Trophoblast cell (in vitro differentiated cells and primary cell): ENCODE measurements at regions not wholly inside any gene's neighbourhood (a gene's known extent, or its start where the extent isn't known, plus 50 kb on each side); places are given as distances from the start of the nearest gene placed in this dataset.

Source experiments
- DNase-seq, 2 donors: peaks; one replicate each; pipeline ENCODE4 v3.0.0-alpha.2; 2016
- H2AFZ ChIP-seq: 2 replicates; pipeline ENCODE4 v1.6.1; 2013; ENCODE audit warnings: low read length, moderate library complexity, mild to moderate bottlenecking; ENCODE audit not compliant: insufficient read depth, poor library complexity
- H2AK5ac ChIP-seq: 2 replicates; pipeline ENCODE4 v1.6.1; 2013; ENCODE audit warnings: mild to moderate bottlenecking, low read length
- H2BK120ac ChIP-seq: 2 replicates; pipeline ENCODE4 v1.6.1; 2013; ENCODE audit warnings: low read length, mild to moderate bottlenecking, moderate library complexity; ENCODE audit not compliant: insufficient read depth, poor library complexity
- H2BK12ac ChIP-seq: 2 replicates; pipeline ENCODE4 v1.6.1; 2013; ENCODE audit warnings: mild to moderate bottlenecking, low read length, moderate library complexity
- H2BK5ac ChIP-seq: 2 replicates; pipeline ENCODE4 v1.6.1; 2013; ENCODE audit warnings: low read length, low read depth, moderate library complexity, mild to moderate bottlenecking; ENCODE audit not compliant: poor library complexity
- H3K14ac ChIP-seq: 2 replicates; pipeline ENCODE4 v1.6.1; 2013; ENCODE audit warnings: mild to moderate bottlenecking, low read length
- H3K18ac ChIP-seq: 2 replicates; pipeline ENCODE4 v1.6.1; 2013; ENCODE audit warnings: mild to moderate bottlenecking, low read length
- H3K23ac ChIP-seq: 2 replicates; pipeline ENCODE4 v1.6.1; 2013; ENCODE audit warnings: low read length
- H3K27ac ChIP-seq: 2 replicates; pipeline ENCODE4 v1.5.1; 2013; ENCODE audit warnings: low read depth, mild to moderate bottlenecking, inconsistent platforms, low read length, moderate library complexity
- H3K27me3 ChIP-seq: 2 replicates; pipeline ENCODE4 v1.6.1; 2013; ENCODE audit warnings: inconsistent platforms, mild to moderate bottlenecking, low read length, moderate library complexity; ENCODE audit not compliant: insufficient read depth
- H3K36me3 ChIP-seq, 2 experiments: 1 replicate in 1 of 2; 2 replicates in 1 of 2; pipeline ENCODE4 v1.6.1; 2013; ENCODE audit warnings: low read length in 2 of 2, mild to moderate bottlenecking in 2 of 2, moderate library complexity in 1 of 2; ENCODE audit not compliant: insufficient read depth in 2 of 2, control insufficient read depth in 1 of 2
- H3K4ac ChIP-seq: 2 replicates; pipeline ENCODE4 v1.6.1; 2013; ENCODE audit warnings: low read depth, mild to moderate bottlenecking, low read length, moderate library complexity
- H3K4me1 ChIP-seq, 2 experiments: 1 replicate in 1 of 2; 2 replicates in 1 of 2; pipeline ENCODE4 v1.6.1; 2013; ENCODE audit warnings: low read length in 2 of 2, mild to moderate bottlenecking in 2 of 2, moderate library complexity in 1 of 2; ENCODE audit not compliant: insufficient read depth in 2 of 2, control insufficient read depth in 1 of 2
- H3K4me2 ChIP-seq: 2 replicates; pipeline ENCODE4 v1.6.1; 2013; ENCODE audit warnings: inconsistent platforms, mild to moderate bottlenecking, low read length, moderate library complexity
- H3K4me3 ChIP-seq: 2 replicates; pipeline ENCODE4 v1.5.1; 2013; ENCODE audit warnings: mild to moderate bottlenecking, low read depth, low read length, inconsistent platforms
- H3K79me1 ChIP-seq: one replicate; pipeline ENCODE4 v1.6.1; 2013; ENCODE audit warnings: low read length
- H3K79me2 ChIP-seq: 2 replicates; pipeline ENCODE4 v1.6.1; 2013; ENCODE audit warnings: low read length, mild to moderate bottlenecking; ENCODE audit not compliant: control insufficient read depth, insufficient read depth, poor library complexity
- H3K9ac ChIP-seq: 2 replicates; pipeline ENCODE4 v1.6.1; 2013; ENCODE audit warnings: mild to moderate bottlenecking, low read length
- H3K9me3 ChIP-seq: 2 replicates; pipeline ENCODE4 v1.6.1; 2013; ENCODE audit warnings: low read depth, mild to moderate bottlenecking, control low read depth, inconsistent platforms, low read length; ENCODE audit not compliant: insufficient read depth
- H4K12ac ChIP-seq: 2 replicates; pipeline ENCODE4 v1.6.1; 2013; ENCODE audit warnings: low read depth, mild to moderate bottlenecking, low read length, moderate library complexity
- H4K8ac ChIP-seq: 2 replicates; pipeline ENCODE4 v1.6.1; 2013; ENCODE audit warnings: low read depth, mild to moderate bottlenecking, low read length, moderate library complexity
- H4K91ac ChIP-seq: one replicate; pipeline ENCODE4 v1.6.1; 2013; ENCODE audit warnings: low read depth, mild to moderate bottlenecking, low read length, moderate library complexity
- WGBS: extraction: QIAGEN DNeasy Blood & Tissue Kit; methylation state at CpG from one replicate; pipeline ENCODE4 v1.1.7; 2013; ENCODE audit warnings: missing lambda C conversion rate; ENCODE audit not compliant: insufficient read length, insufficient coverage; ENCODE audit errors: extremely low coverage; 5-methylcytosine and 5-hydroxymethylcytosine counted together

DNA sequence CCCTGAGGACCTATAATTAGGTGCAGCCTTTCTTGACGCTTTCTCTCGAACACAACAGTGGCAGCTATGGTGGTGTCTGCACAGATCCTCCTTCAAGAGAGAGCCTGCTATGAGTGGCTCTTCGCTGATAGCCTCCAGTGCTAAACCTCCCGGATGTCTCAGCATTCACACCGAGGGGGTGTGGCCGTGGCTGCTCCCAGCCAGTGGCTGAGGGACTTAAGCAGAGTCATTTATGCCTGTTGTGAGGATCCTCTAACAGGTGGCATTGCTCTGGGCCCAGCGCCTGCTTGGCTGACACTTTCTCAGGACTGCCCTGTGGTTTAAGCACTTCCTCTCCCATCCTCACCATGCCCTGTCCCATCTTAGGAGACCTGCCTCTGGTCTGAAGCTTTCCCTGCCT lies 592.0 kb upstream of the LRRTM1 start:
- Histone ChIP-seq H3K27ac (no peak overlapping the region), H4K12ac (no peak overlapping the region), H3K4me3 (no peak overlapping the region), H3K23ac (no peak overlapping the region), H3K79me1 (no peaks in the 10 kb centered on the region), H3K14ac (no peak overlapping the region), H4K8ac (no peak overlapping the region), H2BK120ac (no peak overlapping the region), H3K4me1 (no peaks in the 10 kb centered on the region), H4K91ac (no peak overlapping the region), H2AK5ac (no peak overlapping the region), H2AFZ (no peak overlapping the region), H3K18ac (no peak overlapping the region), H3K36me3 (no peaks in the 10 kb centered on the region), H3K27me3 (no peaks in the 10 kb centered on the region), H3K4ac (no peak overlapping the region), H3K9me3 (no peaks in the 10 kb centered on the region), H3K9ac (no peak overlapping the region), H2BK5ac (no peak overlapping the region), H2BK12ac (no peak overlapping the region), H3K79me2 (no peaks in the 10 kb centered on the region), H3K4me2 (no peak overlapping the region)
- DNase-seq, result no peak
- no CpG with 5 or more reads among the region's 7 CpGs for WGBS

DNA sequence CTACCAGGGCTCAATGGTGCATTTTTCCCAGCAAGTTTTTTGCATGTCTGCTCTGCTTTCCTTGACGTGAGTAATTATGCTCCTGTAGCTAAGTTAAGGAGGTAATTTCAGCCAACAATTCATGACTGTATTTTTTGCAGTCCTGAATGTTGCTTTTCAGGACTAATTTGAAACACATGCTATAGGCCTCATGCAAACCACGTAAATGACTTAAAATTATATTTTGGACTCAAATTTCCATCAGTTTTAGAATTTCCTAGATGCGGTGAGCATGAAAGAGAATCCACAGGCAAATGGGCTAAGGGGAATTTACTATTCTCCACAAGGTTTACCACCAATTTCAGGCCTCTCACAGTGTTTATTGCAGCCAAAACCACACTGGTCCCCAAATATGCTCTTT lies 589.9 kb upstream of the LRRTM1 start:
- no peaks in the 10 kb centered on the region for H3K36me3 ChIP-seq

DNA sequence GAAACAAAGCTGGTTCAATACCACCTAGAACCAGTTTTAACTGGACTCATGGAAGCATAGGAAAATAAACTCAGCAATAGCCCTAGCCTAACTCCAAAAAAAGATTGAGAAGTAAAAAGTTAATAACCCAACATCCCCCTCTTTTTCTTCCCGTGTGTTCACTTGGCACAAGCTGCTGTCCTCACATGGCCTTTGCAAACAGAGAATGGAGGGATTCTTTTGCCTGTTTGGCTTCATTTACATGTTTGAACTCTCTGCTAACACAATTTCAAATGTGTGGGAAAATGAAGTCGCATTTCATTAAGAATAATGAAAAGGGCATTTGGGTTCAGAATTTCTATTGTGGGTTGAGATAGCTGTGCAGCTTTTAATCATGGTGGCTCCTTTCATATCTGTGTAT lies 589.2 kb upstream of the LRRTM1 start:
- H3K79me2 ChIP-seq, result no peaks in the 10 kb centered on the region
- no peak overlapping the region for H3K4me2 ChIP-seq
- H3K14ac ChIP-seq, result no peak overlapping the region
- no peaks in the 10 kb centered on the region for H3K4me1 ChIP-seq
- no peak overlapping the region for H2BK120ac ChIP-seq
- H2AK5ac ChIP-seq, result no peak overlapping the region
- no peak overlapping the region for H2AFZ ChIP-seq
- no peak overlapping the region for H2BK12ac ChIP-seq
- no peaks in the 10 kb centered on the region for H3K9me3 ChIP-seq
- H3K36me3 ChIP-seq, result no peaks in the 10 kb centered on the region
- DNase-seq, result no peak
- H3K23ac ChIP-seq, result no peak overlapping the region
- no peak overlapping the region for H3K18ac ChIP-seq
- no peak overlapping the region for H4K12ac ChIP-seq
- H4K91ac ChIP-seq, result no peak overlapping the region
- H3K9ac ChIP-seq, result no peak overlapping the region
- WGBS, result no CpG with 5 or more reads among the region's 2 CpGs
- H4K8ac ChIP-seq, result no peak overlapping the region
- no peaks in the 10 kb centered on the region for H3K27me3 ChIP-seq
- H2BK5ac ChIP-seq, result no peak overlapping the region
- no peak overlapping the region for H3K4ac ChIP-seq
- H3K4me3 ChIP-seq, result no peak overlapping the region
- no peaks in the 10 kb centered on the region for H3K79me1 ChIP-seq
- H3K27ac ChIP-seq, result no peak overlapping the region

More for the DNA sequence above, 589.9 kb upstream of the LRRTM1 start:
- H2AK5ac ChIP-seq, result no peak overlapping the region
- no peaks in the 10 kb centered on the region for H3K9me3 ChIP-seq
- H4K91ac ChIP-seq, result no peak overlapping the region
- H3K18ac ChIP-seq, result no peak overlapping the region
- no peak overlapping the region for H2AFZ ChIP-seq
- no peaks in the 10 kb centered on the region for H3K27me3 ChIP-seq
- no peak overlapping the region for H3K14ac ChIP-seq
- no peak overlapping the region for H2BK5ac ChIP-seq
- no peaks in the 10 kb centered on the region for H3K79me1 ChIP-seq
- no peak overlapping the region for H3K27ac ChIP-seq
- no peak overlapping the region for H3K4ac ChIP-seq
- no peaks in the 10 kb centered on the region for H3K4me1 ChIP-seq
- no peak overlapping the region for H3K4me2 ChIP-seq
- H3K9ac ChIP-seq, result no peak overlapping the region
- no peak overlapping the region for H2BK120ac ChIP-seq
- no peak overlapping the region for H3K4me3 ChIP-seq
- WGBS, result no CpG with 5 or more reads among the region's 3 CpGs
- H4K12ac ChIP-seq, result no peak overlapping the region
- no peak for DNase-seq
- H4K8ac ChIP-seq, result no peak overlapping the region
- no peaks in the 10 kb centered on the region for H3K79me2 ChIP-seq
- no peak overlapping the region for H3K23ac ChIP-seq
- H2BK12ac ChIP-seq, result no peak overlapping the region

- no peak overlapping the region for H3K4me2 ChIP-seq
- H3K9me3 ChIP-seq, result no peaks in the 10 kb centered on the region
- no peak overlapping the region for H4K12ac ChIP-seq
- DNase-seq, result no peak
- H2AK5ac ChIP-seq, result no peak overlapping the region
- H2BK5ac ChIP-seq, result no peak overlapping the region
- H3K4ac ChIP-seq, result no peak overlapping the region
- no peak overlapping the region for H4K8ac ChIP-seq
- H2AFZ ChIP-seq, result no peak overlapping the region
- no peaks in the 10 kb centered on the region for H3K36me3 ChIP-seq
- H3K4me3 ChIP-seq, result no peak overlapping the region
- no peak overlapping the region for H4K91ac ChIP-seq
- no peaks in the 10 kb centered on the region for H3K27me3 ChIP-seq
- no peak overlapping the region for H3K9ac ChIP-seq
- H3K4me1 ChIP-seq, result peaks cover 0 to 4% of the 10 kb centered on the region in 2 experiments
- H3K23ac ChIP-seq, result no peak overlapping the region
- no peak overlapping the region for H3K18ac ChIP-seq
- H3K14ac ChIP-seq, result no peak overlapping the region
- H3K27ac ChIP-seq, result no peak overlapping the region
- no peak overlapping the region for H2BK12ac ChIP-seq
- no CpG with 5 or more reads among the region's 2 CpGs for WGBS
- H3K79me2 ChIP-seq, result no peaks in the 10 kb centered on the region
- no peak overlapping the region for H2BK120ac ChIP-seq
- H3K79me1 ChIP-seq, result no peaks in the 10 kb centered on the region
These were observed 584.5 kb upstream of the LRRTM1 start for GRCh38 chr2:80889009-80889408.
